Neural progenitor cell (in vitro differentiated cells): ENCODE measurements at regions not wholly inside any gene's neighbourhood (a gene's known extent, or its start where the extent isn't known, plus 50 kb on each side); places are given as distances from the start of the nearest gene placed in this dataset.

Experiments used
- EZH2 ChIP-seq: fragments of 200-600 bp; sonication (generic); IDR thresholded peaks from 2 replicates; pipeline ENCODE4 v1.6.1; 2017; ENCODE audit warnings: antibody characterized with exemption, mild to moderate bottlenecking, moderate library complexity
- EZH2phosphoT487 ChIP-seq: fragments of 200-600 bp; sonication (generic); IDR thresholded peaks from 2 replicates; pipeline ENCODE4 v1.6.1; 2017; ENCODE audit warnings: antibody characterized with exemption
- TF ChIP-seq, protein P1 (sequence below): fragments of 200-600 bp; sonication (generic); IDR thresholded peaks from 2 replicates; pipeline ENCODE4 v1.5.1; 2017; ENCODE audit warnings: antibody characterized with exemption, mild to moderate bottlenecking

DNA sequence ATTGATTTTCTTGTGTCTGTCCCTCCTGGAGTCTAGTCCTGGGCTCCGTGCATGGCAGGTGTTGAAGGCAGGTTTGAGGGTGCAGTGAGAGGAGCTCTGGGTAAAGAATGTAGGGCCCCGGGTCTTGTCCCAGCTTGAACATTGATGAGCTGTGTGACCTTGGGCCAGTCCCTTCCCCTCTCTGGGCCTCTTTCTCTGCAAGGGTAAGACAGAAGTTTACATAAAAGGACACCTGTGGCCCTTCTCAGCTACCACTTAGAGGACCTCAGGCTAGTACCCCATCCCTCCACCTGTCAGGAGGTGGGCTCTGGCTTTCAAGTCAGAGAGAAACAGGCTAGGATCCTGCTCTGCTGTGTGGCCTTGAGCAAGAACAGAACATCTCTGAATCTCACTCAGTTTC lies 55.3 kb upstream of the CTNNBL1 start:
- no peak for TF ChIP-seq EZH2
- TF ChIP-seq, protein P1, sequence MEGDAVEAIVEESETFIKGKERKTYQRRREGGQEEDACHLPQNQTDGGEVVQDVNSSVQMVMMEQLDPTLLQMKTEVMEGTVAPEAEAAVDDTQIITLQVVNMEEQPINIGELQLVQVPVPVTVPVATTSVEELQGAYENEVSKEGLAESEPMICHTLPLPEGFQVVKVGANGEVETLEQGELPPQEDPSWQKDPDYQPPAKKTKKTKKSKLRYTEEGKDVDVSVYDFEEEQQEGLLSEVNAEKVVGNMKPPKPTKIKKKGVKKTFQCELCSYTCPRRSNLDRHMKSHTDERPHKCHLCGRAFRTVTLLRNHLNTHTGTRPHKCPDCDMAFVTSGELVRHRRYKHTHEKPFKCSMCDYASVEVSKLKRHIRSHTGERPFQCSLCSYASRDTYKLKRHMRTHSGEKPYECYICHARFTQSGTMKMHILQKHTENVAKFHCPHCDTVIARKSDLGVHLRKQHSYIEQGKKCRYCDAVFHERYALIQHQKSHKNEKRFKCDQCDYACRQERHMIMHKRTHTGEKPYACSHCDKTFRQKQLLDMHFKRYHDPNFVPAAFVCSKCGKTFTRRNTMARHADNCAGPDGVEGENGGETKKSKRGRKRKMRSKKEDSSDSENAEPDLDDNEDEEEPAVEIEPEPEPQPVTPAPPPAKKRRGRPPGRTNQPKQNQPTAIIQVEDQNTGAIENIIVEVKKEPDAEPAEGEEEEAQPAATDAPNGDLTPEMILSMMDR, result no peak
- no peak for TF ChIP-seq EZH2phosphoT487
